ENCODE measurements at regions not wholly inside any gene's neighbourhood (a gene's known extent, or its start where the extent isn't known, plus 50 kb on each side); places are given as distances from the start of the nearest gene placed in this dataset.

- TF ChIP-seq EP300 (conservative IDR thresholded peaks at IDR 0.05; ENCODE audit: poor library complexity, severe bottlenecking) (no peak), POLR2AphosphoS5 (IDR thresholded peaks at IDR 0.05) (no peak), SMC3 (conservative IDR thresholded peaks at IDR 0.05; ENCODE audit: poor library complexity) (no peak), EZH2 (IDR thresholded peaks at IDR 0.05; ENCODE audit: borderline replicate concordance, insufficient read depth, low read length, poor library complexity, severe bottlenecking) (no peak), MXI1 (conservative IDR thresholded peaks at IDR 0.05; ENCODE audit: poor library complexity, severe bottlenecking) (no peak)
- TF ChIP-seq, protein P1, sequence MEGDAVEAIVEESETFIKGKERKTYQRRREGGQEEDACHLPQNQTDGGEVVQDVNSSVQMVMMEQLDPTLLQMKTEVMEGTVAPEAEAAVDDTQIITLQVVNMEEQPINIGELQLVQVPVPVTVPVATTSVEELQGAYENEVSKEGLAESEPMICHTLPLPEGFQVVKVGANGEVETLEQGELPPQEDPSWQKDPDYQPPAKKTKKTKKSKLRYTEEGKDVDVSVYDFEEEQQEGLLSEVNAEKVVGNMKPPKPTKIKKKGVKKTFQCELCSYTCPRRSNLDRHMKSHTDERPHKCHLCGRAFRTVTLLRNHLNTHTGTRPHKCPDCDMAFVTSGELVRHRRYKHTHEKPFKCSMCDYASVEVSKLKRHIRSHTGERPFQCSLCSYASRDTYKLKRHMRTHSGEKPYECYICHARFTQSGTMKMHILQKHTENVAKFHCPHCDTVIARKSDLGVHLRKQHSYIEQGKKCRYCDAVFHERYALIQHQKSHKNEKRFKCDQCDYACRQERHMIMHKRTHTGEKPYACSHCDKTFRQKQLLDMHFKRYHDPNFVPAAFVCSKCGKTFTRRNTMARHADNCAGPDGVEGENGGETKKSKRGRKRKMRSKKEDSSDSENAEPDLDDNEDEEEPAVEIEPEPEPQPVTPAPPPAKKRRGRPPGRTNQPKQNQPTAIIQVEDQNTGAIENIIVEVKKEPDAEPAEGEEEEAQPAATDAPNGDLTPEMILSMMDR (IDR thresholded peaks at IDR 0.05; ENCODE audit: poor library complexity, severe bottlenecking): no peak
- TF ChIP-seq, protein P2, sequence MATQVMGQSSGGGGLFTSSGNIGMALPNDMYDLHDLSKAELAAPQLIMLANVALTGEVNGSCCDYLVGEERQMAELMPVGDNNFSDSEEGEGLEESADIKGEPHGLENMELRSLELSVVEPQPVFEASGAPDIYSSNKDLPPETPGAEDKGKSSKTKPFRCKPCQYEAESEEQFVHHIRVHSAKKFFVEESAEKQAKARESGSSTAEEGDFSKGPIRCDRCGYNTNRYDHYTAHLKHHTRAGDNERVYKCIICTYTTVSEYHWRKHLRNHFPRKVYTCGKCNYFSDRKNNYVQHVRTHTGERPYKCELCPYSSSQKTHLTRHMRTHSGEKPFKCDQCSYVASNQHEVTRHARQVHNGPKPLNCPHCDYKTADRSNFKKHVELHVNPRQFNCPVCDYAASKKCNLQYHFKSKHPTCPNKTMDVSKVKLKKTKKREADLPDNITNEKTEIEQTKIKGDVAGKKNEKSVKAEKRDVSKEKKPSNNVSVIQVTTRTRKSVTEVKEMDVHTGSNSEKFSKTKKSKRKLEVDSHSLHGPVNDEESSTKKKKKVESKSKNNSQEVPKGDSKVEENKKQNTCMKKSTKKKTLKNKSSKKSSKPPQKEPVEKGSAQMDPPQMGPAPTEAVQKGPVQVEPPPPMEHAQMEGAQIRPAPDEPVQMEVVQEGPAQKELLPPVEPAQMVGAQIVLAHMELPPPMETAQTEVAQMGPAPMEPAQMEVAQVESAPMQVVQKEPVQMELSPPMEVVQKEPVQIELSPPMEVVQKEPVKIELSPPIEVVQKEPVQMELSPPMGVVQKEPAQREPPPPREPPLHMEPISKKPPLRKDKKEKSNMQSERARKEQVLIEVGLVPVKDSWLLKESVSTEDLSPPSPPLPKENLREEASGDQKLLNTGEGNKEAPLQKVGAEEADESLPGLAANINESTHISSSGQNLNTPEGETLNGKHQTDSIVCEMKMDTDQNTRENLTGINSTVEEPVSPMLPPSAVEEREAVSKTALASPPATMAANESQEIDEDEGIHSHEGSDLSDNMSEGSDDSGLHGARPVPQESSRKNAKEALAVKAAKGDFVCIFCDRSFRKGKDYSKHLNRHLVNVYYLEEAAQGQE (IDR thresholded peaks at IDR 0.05; ENCODE audit: borderline replicate concordance): no peak
Observed at GRCh38 chr10:110413049-110413783, 84.5 kb upstream of the DUSP5 start.

Data from neural cell (in vitro differentiated cells).